GM21576 (cell line): ENCODE measurements at regions not wholly inside any gene's neighbourhood (a gene's known extent, or its start where the extent isn't known, plus 50 kb on each side); places are given as distances from the start of the nearest gene placed in this dataset.

Experiments used
- ATAC-seq: cut with Tn5 transposase; IDR thresholded peaks from one replicate; pipeline ENCODE4 v1.9.1; 2021; ENCODE audit warnings: mild to moderate bottlenecking, moderate library complexity; ENCODE audit not compliant: unreplicated experiment

GRCh38 chr12:127546721-127547505 lies 720.1 kb upstream of the TMEM132C start:
- ATAC-seq, result no peak

GRCh38 chr12:127548123-127548553 lies 718.8 kb upstream of the TMEM132C start:
- no peak for ATAC-seq

GRCh38 chr12:127550271-127550670 lies 716.7 kb upstream of the TMEM132C start:
- ATAC-seq, result no peak

- ATAC-seq, result no peak
Measured at GRCh38 chr12:127552838-127553237, 714.1 kb upstream of the TMEM132C start.

GRCh38 chr12:127555071-127555470 lies 711.9 kb upstream of the TMEM132C start:
- ATAC-seq, result no peak

GRCh38 chr12:127556231-127556886 lies 710.6 kb upstream of the TMEM132C start:
- ATAC-seq, result no peak

- no peak for ATAC-seq
Measured at GRCh38 chr12:127558361-127558760, 708.6 kb upstream of the TMEM132C start.

- no peak for ATAC-seq
Measured at GRCh38 chr12:127559349-127560040, 707.5 kb upstream of the TMEM132C start.

- ATAC-seq, result no peak
Measured at GRCh38 chr12:127560041-127560478, 706.9 kb upstream of the TMEM132C start.

GRCh38 chr12:127562816-127563215 lies 704.2 kb upstream of the TMEM132C start:
- ATAC-seq, result no peak

GRCh38 chr12:127565241-127565640 lies 701.7 kb upstream of the TMEM132C start:
- ATAC-seq, result no peak

GRCh38 chr12:127567531-127567930 lies 699.4 kb upstream of the TMEM132C start:
- ATAC-seq, result no peak

GRCh38 chr12:127570387-127570786 lies 696.6 kb upstream of the TMEM132C start:
- ATAC-seq, result no peak

- no peak for ATAC-seq
Measured at GRCh38 chr12:127570793-127571360, 696.1 kb upstream of the TMEM132C start.

- no peak for ATAC-seq
Measured at GRCh38 chr12:127571578-127571977, 695.4 kb upstream of the TMEM132C start.

- ATAC-seq, result no peak
Measured at GRCh38 chr12:127579446-127579845, 687.5 kb upstream of the TMEM132C start.

GRCh38 chr12:127582074-127582473 lies 684.9 kb upstream of the TMEM132C start:
- ATAC-seq, result no peak

GRCh38 chr12:127583041-127583440 lies 683.9 kb upstream of the TMEM132C start:
- no peak for ATAC-seq

- ATAC-seq, result no peak
Measured at GRCh38 chr12:127588249-127588648, 678.7 kb upstream of the TMEM132C start.

GRCh38 chr12:127589541-127589940 lies 677.4 kb upstream of the TMEM132C start:
- no peak for ATAC-seq

GRCh38 chr12:127590868-127591267 lies 676.1 kb upstream of the TMEM132C start:
- no peak for ATAC-seq
